Coronary artery (tissue), 2 donors: ENCODE measurements at regions not wholly inside any gene's neighbourhood (a gene's known extent, or its start where the extent isn't known, plus 50 kb on each side); places are given as distances from the start of the nearest gene placed in this dataset.

Source experiments
- DNase-seq: peaks from one replicate; pipeline ENCODE4 v3.0.0-alpha.2; 2017; ENCODE audit warnings: low spot score
- H3K27ac ChIP-seq, 2 donors: fragments of 200-600 bp; sonication (generic); one replicate each; pipeline ENCODE4 v1.5.1; 2016 to 2019
- H3K4me3 ChIP-seq: fragments of 200-600 bp; sonication (generic); 2 replicates; pipeline ENCODE4 v1.5.1; 2016; ENCODE audit warnings: mild to moderate bottlenecking, moderate library complexity
- TF ChIP-seq, protein P1 (sequence below): fragments of 200-600 bp; sonication (generic); IDR thresholded peaks from one replicate; pipeline ENCODE4 v1.5.1; 2019; ENCODE audit warnings: antibody characterized with exemption

DNA sequence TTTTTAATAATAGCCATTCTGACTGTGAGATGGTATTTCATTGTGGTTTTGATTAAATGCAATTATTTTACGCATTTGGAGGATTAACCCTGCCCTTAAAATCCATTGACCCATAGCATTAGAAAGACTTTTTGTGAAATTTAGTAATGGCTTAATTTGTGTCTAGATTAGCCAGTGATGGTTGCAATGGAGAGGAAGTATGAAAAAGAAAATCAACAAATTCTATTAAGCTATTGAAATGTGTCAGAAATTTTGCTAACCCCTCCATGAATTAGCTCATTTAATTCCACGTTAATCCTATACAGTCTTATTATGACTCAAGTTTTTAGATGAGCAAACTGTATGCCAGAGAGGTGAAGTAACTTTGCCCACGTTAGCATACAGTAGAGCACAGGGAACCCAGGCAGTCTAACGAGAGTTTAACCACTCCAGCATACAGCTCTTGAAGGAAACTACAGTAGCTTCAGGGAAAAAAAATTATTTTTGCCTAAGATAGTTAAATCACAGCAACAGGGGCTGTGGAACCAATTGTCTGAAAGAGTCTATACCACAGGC is 158.2 kb upstream of the PPP2R2B start:
- no peak for DNase-seq
- Histone ChIP-seq H3K4me3 (no peak overlapping the region), H3K27ac (no peak overlapping the region)
- TF ChIP-seq, protein P1, sequence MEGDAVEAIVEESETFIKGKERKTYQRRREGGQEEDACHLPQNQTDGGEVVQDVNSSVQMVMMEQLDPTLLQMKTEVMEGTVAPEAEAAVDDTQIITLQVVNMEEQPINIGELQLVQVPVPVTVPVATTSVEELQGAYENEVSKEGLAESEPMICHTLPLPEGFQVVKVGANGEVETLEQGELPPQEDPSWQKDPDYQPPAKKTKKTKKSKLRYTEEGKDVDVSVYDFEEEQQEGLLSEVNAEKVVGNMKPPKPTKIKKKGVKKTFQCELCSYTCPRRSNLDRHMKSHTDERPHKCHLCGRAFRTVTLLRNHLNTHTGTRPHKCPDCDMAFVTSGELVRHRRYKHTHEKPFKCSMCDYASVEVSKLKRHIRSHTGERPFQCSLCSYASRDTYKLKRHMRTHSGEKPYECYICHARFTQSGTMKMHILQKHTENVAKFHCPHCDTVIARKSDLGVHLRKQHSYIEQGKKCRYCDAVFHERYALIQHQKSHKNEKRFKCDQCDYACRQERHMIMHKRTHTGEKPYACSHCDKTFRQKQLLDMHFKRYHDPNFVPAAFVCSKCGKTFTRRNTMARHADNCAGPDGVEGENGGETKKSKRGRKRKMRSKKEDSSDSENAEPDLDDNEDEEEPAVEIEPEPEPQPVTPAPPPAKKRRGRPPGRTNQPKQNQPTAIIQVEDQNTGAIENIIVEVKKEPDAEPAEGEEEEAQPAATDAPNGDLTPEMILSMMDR, result no peak

DNA sequence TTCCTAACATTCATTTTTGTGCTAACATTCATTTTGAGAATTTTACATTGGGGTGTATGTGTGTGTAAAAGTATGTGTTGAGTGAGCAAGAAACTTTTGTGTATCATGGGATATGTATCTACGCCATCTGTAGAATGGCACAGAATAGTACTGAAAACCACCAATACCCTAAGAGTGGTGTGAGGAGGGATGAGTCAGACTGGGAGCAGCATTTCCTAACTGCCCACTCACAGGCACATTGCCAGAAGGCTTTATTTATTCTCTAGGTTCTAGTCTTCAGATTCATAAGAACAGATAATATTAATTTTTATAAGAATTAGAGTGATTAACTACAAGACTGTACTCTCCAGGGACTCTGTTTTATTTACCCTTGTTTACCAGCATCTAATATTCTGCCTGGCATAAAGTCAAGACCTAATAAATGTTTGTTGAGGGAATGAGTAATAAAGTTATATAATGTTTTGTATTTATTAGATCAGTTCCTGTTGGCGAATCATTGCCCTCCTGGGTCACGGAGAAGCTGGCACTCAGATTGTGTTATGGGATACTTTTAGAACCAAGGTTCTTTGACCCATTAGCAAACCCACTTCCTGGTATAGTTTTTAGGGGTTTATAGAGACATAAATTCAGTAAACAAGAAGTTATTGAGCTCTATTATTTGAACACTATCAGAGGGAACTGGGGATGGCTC is 159.1 kb upstream of the PPP2R2B start:
- no peak overlapping the region for H3K27ac ChIP-seq
- TF ChIP-seq, protein P1, result no peak
- no peak for DNase-seq
- no peak overlapping the region for H3K4me3 ChIP-seq

DNA sequence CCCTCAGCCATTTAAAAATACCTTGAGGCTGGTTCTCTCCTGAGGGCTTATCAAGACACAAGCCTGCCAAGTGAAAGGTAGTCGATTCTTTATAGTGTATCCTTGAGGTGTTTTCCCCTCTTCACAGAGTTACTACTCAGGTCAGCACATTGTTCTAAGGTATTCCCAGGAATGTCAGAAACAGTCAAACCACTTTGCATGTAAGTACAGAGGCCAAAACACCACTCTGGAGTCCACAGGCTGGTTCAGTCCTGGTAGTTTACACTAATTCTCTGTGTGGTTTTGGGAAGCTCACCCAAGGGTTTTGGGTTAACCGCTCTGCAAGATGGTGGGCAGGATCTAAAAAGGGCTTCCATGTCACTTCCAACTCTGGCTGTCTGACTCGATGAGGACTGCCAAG is 162.3 kb upstream of the PPP2R2B start:
- TF ChIP-seq, protein P1, result no peak
- no peak for DNase-seq
- H3K27ac ChIP-seq, result no peak overlapping the region
- H3K4me3 ChIP-seq, result no peak overlapping the region

DNA sequence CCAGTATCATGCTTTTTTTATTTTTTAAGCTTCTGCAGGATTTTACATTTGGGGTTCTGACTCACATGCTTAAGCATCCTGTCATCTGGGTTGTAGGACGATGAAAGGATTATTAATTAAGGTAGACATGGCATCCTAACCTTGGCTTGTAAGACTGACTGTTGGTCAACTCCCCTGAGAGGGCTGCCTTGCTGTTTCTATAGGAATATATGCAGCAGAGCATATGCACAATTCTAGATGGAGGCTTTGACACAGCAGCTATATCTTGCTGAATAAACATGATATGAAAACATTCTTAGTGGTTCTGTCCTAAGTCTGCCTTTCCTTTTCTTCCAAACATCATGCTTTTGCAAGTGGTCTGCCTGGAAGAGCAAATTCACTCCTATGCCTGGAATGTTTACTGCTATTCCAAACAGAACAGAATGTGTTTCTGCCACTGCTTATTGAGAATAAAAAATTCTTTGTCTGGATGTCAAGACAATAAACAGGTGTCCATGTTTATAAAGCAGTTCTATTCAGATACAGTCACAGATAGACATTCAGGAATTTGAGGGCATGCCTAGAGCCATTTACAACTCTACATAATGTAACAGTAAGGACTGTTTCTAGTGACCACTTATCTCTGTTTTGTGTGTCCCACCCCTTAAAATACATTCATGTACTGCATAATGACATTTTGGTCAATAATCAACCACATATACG is 166.2 kb upstream of the PPP2R2B start:
- TF ChIP-seq, protein P1, result no peak
- Histone ChIP-seq H3K4me3 (no peak overlapping the region), H3K27ac (no peak overlapping the region)
- DNase-seq, result no peak

DNA sequence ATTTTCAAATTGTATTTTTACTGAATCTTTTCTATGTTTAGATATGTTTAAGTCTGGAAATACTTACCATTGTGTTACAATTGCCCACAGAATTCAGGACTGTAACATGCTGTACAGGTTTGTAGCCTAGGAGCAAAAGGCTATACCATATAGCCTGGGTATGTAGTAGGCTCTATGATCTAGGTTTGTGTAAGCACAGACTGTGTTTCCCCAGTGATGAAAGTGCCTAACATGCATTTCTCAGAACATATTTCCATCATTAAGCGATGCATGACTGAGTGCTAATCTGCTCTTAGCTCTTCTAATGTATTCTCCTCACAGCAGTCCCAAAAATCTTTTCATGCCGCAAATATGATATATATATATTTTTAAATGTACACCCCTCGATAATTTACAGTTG is 166.7 kb upstream of the PPP2R2B start:
- Histone ChIP-seq H3K4me3 (no peak overlapping the region), H3K27ac (no peak overlapping the region)
- no peak for DNase-seq
- TF ChIP-seq, protein P1, result no peak

DNA sequence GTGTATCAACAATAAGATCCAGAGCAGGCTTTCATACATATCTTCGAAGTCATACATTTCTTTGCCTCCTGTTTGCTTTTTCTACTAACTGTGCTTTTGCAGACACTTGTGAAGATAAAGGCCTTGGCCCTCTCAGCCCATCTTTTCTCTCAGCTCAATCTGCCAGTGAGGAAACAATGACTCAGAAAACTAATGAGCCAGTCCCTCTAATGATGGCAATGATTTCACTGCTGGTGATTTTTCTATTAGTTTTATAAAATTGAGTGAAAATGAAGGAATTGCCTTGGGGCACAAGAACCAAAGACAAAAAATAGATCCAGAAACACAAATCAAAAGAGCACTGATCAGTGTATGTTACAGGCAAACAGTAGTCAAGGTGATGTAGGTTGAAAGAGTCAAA is 167.7 kb upstream of the PPP2R2B start:
- Histone ChIP-seq H3K27ac (no peak overlapping the region), H3K4me3 (no peak overlapping the region)
- no peak for DNase-seq
- TF ChIP-seq, protein P1, result no peak

DNA sequence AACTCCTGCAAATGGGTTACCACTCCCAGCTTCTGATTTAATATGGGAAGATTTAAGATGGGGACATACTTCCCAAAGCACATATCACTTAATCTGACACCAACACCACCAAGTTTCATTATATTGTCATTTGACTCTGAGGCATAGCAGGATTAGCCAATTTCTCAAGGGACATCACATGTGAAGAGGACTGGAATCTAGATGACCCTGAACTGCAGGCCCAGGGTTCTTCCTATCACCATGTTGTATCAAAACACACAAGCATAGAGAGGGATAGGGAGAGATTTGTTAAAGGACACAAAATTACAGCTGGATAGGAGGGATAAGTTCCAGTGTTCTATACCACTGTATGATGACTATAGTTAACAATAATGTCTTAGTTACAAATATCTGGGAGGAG is 168.3 kb upstream of the PPP2R2B start:
- Histone ChIP-seq H3K4me3 (no peak overlapping the region), H3K27ac (no peak overlapping the region)
- DNase-seq, result no peak
- TF ChIP-seq, protein P1, result no peak
